NCI-H2196 treated with DMSO at 0.1 percent for 48 hours (cell line): ENCODE measurements at regions not wholly inside any gene's neighbourhood (a gene's known extent, or its start where the extent isn't known, plus 50 kb on each side); places are given as distances from the start of the nearest gene placed in this dataset.

Experiments
- DNase-seq: peaks from one replicate; lab custom pipeline; 2025; ENCODE audit not compliant: unreplicated experiment; lab: John Stamatoyannopoulos, UW

DNA sequence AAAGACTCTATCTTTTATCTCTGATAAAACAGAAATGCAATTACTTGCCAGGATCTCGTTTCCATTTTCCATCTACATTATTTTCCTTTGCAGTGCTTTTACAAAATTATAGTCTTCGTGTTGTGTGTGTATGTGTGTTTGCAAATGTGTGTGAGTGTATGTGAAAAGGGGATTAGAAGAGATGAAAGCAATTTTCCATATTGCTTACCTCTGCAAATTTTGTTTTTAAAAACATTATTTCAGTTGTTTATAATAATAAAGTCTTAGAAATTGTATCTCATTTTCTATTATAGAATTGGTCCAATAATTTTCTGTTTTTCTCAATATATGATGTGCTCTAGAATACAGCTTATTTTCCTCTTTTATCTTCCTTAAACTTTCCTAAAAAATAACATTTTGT is 421.3 kb upstream of the ANKRD30A start:
- no peak for DNase-seq

DNA sequence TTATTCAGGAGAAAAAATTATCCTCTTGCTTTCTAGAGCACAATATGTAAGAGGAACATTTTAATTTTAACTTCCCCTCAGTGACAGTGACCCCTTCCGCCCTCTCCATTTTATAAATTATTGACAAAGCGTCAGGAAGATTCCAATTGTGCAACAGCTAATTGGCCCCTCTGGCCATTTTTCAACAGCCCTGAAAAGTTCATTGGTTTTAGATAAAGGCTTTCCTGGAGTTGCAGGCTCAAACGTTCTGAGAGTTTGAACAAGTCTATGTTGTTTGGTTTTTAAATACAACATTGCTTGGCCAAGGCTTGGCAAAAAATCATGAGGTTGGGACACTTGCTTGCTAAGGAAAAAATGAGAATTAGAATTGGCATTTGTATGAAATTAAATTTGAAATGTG is 422.2 kb upstream of the ANKRD30A start:
- DNase-seq, result no peak

DNA sequence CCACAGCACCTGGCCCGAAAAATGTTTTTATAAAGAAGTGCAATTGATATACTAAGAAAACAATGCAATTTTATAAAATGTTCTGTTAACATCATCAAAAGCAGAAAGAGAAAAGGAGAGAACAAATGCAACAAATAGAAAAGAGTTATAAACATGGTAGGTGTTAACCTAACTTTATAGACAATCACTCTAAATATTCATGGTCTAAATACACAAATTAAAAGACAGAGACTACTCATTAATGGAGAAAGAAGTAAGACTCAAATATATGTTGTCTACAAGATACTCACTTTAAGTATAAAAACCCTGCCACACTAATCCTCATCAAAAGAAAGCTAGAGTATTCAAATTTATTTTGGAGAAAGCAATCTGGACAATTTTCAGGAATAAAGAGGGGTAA is 425.3 kb upstream of the ANKRD30A start:
- DNase-seq, result no peak

DNA sequence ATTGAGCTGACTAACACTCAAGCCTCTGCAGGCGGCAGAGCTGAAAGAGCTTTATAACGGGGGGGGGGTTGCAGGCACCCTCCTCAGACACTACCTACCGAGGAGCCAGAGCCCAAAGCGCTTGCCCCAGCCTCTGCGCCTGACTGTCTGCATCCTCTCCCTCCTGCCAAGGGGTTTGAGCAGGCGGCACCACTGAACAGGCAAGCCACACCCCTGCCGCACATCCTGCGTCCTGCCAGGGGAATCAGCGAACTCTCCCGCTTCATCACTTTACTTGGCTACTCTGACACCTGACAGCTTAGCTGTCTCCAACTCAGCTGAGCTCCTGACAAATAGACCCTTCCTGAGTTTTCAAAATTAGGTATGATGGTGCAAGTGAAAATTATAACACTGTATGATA is 432.6 kb upstream of the ANKRD30A start:
- DNase-seq, result no peak

DNA sequence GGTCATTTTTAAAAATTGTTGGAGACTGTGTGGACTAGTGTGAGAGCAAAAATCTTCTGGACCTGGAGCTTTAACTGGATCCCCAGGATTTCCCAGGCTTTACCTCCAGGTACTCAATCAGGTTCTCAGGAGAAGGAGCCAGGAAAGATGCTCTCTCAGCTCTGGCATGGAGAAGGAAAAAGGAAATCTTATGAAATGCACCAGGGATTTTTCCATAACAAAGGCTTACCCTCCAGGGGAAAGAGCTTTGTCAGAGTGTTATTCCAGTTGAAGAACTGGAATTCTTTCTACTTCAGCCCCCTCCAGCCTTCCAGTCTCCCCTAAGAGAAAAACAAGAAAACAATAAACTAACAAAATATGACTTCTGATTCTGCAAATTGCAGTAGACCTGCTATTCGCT is 436.7 kb upstream of the ANKRD30A start:
- no peak for DNase-seq

DNA sequence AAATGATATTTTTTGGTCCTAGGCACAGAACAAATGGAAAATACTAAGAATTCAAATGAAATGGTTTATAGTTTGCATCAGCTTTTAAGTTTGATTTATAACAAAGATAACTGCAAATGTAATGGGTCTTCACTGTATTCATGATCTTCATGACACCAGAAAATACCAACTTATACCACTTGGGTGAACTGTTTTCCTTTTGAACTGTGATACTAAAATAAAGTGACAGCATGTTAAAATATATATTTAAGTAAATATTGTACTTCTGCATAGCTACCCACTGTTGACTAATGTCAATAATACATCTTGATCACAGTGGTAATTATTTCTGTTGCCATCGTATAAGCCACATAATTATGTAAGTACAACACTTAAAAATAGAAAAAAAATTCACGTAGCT is 442.0 kb upstream of the ANKRD30A start:
- no peak for DNase-seq

DNA sequence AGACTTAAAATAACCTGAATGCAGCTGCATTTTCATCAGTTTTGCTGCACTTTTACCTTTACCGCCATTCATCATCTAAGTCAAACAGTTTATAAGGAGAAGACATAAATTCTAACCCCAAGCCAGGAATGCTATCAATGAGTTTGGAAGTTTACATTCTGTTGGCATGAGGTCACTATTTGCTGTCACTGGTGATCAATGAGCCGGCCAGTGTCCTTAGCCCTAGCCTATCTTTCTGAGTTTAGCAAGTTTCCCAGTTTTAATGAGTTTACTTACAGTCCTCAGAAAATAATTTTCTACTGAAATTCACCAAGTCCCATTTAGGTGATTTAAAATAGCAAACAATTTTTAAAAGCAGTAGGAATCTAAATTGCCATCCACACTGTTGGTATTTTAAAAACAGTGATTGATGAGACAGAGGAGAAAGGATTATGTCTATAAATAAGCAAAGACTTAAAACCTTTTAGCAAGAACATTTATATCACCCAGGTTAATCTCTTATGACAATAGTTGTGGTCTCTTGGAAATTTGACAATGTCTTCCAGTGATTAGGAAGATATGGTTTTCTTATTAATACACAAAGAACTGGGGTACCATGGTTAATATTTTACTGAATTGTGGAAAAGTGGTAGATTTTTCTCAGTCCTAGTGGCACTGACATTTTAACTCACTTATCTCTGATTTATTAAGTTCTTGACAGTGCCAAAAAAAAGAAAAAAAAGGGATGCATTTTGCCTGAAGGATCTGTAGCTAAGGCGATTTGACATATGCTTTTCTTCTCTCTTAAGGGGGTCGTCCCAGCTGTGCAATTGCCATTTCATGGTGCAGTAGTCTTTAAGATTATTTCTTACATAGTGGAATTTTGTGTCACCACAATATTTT is 443.4 kb upstream of the ANKRD30A start:
- no peak for DNase-seq

DNA sequence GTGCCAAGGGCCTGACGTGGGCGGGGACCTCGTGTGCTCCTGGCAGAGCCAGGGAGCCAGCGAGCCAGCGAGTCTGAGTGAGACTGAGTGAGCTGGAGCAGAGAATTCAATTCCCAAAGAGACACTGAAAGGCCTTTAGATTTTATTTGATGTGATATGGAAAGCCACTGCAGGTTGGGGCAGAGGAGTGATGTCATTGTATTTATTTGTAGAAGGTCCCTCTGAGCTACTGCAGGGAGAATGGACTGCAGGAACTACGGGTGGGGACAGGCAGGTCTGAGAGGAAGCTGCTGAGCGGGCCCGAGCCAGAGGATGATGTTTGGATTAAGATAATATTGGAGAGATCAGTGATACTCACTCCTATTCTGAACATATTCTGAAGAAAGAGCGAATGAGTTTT is 445.8 kb upstream of the ANKRD30A start:
- DNase-seq, result no peak

DNA sequence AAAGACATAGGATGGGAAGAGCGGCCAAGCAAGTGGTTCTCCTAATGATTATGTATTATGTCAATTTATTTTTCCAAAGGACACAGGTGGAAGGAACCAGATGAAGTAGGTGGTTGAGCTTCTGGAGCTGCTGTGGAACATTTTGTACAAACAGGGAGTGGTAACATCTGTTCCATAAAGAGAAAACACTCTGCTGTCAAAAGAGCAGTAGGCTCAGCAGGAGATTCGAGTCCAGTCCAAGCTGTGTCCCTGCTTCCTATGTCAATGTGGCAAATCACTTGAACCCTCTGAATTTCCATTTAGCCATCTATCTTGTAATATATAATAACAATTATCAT is 448.0 kb upstream of the ANKRD30A start:
- DNase-seq, result no peak

DNA sequence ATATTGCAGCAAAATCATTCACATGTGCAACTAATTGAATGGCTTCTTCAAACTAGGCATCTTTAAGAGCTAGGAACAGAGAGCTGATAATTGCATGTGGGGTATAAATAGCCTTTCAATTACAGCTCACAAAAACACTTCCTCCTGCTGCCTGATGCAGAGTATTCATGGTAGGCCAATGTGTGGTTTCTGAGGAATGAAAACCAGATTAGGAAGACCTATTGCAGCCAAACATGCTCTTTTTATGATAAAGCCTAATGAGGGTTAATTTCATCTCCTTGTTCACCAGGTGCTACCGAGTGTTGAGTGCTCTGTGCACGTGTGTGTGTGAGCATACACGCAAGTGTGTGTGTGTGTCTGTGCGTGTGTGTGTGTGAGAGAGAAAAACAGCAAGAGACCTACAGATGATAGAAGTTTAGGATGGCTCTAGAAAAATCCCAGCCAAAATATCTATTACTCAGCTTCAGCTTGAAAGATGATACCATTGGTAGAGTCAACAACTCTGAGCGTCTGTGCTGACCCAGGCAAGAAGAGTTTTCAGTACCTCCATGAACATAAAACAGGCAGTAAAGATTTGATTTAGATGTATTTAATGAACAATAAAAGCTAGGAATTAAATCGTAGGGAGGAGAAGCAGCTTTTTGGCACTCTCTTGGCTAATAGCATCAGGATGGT is 448.5 kb upstream of the ANKRD30A start:
- DNase-seq, result peak; percentile 10

DNA sequence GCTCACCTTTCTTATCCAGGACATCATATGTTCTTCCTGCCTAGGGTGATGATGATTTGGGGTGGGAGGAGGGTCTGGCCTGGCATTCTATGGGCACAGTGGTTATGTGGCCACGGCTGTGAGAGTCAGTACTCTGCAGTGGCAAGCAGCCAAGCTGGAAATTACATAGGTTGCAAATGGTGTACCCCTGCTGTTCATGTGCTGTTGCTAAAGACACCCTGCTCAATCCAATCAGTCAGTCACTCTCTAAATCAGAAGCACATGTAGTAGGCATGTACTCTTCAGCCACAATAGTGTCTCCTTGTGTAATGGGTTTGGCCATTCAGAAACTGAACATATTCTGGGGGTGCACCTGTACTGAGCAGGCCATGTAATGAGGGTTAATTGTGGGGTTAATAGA is 449.1 kb upstream of the ANKRD30A start:
- DNase-seq, result no peak

DNA sequence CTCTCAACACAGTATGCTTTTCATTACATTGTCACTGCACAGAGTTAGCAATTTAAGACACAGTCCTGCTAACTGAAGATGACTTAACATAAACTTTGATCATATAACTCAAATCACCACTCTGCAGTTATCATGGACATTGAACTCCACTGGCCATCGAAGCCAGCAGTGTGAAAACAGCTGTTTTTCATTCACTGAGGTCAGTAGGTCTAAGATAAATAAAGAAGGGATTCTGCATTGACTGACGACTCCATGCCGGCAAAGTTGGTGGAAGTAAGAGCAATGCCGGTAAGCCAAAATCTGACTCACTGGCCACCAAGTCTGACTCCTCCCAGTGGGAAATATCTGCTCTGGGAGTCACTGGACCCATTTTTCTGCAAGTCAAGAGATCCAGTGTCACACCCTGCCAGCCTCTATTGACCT is 449.9 kb upstream of the ANKRD30A start:
- no peak for DNase-seq

DNA sequence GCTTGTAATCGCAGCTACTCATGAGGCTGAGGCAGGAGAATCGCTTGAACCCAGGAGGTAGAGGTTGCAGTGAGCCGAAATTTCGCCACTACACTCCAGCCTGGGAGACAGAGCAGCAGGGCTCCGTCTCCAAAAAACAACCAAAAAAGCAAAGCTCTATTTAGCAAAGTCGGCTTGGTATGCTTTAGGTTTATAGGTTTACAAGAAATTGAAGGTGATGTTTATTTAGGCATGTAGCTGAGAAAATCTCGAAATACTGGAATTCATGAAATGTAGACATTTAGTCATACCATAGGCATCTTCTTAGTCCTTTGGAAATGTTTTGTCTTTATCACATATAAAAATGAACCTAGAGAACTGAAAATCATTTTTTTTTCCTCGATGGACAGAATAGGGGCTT is 453.8 kb upstream of the ANKRD30A start:
- no peak for DNase-seq

DNA sequence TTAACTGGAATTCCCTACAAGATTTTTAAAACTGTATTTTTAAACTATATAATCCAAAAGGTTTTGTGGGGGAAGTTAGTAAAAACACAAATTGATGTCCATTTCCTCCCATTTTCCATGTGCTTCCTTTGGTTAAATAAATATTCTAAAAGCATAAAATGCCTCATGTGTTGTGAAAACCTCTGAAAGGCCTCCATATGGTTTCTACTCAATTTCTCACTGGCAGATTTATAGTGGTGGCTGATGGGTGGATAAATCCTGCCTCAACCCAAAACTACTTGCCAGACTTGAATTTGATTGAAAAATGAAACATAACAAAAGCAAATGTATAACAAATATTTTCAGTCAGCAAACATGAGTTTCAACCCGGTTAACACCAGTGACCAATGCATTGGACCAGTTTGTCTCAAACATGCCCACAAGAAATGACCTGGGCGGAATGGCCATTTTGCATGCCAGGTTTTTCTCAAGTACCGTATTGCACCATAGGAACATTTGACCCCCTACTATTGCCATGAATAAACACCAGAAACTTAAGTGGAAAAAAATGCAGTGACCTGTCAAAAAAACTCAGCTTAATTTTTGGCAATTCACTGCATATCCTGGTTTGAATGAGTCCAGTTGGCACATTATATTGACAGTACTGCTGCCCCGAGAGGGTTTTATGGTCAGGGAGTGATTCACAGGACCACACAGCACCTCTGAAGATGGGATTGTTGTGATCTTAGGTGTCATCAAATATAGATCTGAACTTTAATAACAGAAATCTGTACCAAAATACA is 454.6 kb upstream of the ANKRD30A start:
- no peak for DNase-seq

DNA sequence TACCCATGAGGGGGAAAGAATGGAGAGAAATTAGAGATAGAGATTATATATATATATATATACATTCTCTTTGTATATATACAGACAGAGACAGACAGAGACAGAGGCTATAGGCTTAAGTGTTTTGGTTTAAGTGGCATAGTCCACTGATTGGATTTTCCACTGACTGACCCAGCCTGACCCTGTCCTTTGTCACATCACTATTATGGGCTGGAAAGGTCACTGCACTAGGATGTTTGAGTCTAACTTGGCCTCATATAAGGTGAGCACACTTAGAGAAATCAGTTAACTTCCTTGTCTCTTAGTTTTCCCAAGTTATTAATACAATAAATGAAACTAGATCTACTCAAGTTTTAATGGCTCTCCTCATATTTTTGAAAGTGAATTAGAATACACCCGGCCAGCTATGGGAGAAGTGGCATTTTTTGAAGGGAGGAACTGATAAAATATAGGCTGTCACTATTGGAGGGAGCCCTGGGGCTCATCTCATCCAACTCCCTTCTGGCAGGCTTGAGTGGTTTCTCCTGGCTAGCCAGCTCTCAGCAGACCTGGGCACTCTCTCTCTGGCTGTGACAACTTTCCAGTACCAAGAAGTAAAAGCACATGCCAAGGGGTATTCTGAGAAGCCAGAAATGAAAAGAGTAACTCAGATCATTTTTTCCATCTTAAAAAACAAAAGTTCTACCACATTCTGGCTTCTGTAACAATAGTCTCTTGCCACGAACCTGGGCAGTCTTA is 455.6 kb upstream of the ANKRD30A start:
- no peak for DNase-seq

DNA sequence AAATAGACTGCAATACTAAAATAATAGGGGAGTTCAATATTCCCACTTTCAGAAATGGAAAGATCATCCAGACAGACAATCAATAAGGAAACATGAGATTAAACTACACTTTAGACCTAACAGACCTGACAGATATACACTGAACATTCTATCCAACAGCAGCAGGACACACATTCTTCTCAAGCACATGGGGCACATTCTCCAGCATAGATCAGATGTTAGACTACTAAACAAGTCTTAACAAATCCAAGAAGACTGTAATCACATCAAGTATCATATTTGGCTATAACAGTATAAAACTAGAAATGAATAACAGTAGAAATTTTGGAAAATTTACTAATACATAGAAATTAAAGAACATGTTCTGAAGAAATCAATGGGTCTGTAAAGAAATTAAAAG is 458.9 kb upstream of the ANKRD30A start:
- no peak for DNase-seq

DNA sequence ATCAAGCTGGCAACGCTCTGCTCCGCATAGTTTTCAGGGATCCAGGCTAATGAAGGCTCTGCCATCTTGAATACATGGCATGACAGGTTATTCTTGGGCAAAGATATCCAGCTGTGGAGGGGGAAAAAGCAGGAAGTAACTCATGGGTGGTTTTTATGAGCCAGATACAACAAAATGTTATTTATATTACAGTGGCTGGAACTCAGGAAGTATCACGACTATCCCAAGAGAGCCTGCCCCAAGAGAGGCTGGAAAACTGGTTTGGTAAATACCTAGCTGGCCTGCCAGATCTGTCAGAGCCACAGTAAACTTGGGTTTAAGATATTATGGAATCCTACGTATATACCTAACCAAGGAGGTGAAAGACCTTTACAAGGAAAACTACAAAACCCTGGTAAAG is 462.8 kb upstream of the ANKRD30A start:
- DNase-seq, result no peak

DNA sequence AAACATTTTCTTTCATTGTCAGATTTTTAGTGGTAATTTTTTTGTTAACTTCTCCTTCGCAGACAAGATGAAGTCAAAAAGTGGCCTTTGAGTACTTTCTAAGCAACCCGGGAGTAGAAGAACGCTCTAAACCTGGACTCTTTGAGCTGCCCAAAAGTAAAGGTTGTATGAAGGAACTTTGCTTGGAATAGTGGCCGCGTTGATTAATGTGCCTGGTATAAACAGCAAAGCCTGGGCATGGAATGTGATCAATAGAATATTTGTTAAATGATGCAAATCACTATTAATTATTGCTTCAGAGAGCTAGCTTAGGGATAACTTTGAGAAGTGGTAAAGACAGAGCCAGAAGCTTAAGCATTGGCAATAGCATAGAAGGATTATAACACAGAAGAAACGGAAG is 475.1 kb upstream of the ANKRD30A start:
- no peak for DNase-seq

DNA sequence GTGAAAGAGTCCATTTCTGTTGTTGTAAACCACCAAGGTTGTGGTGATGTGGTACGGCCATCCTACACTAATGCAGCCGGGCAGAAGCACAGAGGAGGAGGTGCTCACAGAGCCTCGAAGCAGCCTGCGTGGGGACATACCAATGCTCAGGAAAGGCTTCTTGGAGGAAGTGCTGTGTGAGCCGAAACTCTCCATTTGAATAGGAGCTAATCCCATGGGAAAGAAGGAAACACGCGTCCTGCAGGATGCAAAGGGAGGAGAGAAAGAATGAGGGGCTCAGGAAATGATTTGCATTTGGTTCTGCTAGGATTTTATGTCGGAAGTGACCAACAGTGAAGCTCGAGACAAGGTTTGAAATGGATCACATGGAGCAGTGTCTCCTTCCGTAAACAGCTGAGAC is 477.9 kb upstream of the ANKRD30A start:
- DNase-seq, result no peak

DNA sequence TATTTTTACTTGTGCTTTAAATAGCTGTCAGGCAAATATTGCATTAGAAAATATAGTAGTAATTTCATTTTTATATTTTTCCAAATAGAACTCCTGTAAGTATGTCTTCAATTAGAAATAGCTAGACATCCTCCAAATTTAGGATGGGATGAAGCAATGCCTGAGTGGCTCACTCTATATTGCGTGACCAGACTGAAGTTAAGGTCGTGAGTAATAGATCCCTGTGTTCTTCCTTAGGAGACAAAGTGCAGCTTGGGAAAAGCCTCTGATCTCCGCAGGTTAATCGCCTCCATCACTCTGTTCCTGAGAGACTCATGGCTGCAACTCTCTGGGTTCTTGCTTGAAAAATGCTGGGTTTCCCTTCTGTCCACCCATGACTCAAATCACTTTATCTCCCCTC is 484.8 kb upstream of the ANKRD30A start:
- DNase-seq, result no peak

DNA sequence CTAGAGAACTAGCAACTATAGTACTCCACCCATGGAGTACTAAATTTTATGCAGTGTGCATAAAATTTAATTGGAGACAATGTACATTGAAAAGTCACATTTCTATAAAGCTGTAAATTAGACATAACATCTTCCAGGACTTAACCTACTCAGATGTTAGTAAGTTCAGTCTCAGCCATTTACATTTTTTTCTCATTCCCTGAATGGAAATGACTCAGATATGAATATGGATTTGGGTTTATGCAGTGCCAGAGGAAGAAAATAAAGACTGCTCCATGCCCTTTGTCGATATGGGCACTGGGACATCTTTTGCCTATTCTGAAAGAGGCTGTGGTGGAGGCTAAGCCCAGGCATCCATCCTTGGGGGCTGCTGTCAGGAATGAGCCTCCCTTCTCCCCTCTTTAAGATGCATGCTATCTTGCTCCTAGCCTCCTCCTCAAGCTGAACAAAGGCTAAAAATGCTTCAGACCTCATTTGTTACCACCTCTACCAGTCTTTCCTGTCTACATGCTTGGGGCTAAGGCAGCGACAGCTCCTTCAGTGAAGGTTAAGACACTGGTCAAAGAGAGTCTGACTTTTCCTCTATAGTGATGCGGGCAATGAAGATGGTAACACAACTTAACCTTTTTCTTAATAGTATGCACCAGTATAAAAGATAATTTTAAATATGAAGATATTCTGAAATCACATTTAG is 486.8 kb upstream of the ANKRD30A start:
- DNase-seq, result no peak
